ENCODE measurements at regions not wholly inside any gene's neighbourhood (a gene's known extent, or its start where the extent isn't known, plus 50 kb on each side); places are given as distances from the start of the nearest gene placed in this dataset.

GRCh38 chr1:147811273-147811672 lies 50.9 kb upstream of the GJA5 start:
- TF ChIP-seq EP300 (IDR thresholded peaks at IDR 0.05) (no peak), POLR2A (IDR thresholded peaks at IDR 0.05) (no peak), POLR2AphosphoS5 (IDR thresholded peaks at IDR 0.05) (no peak)
- TF ChIP-seq, protein P1, sequence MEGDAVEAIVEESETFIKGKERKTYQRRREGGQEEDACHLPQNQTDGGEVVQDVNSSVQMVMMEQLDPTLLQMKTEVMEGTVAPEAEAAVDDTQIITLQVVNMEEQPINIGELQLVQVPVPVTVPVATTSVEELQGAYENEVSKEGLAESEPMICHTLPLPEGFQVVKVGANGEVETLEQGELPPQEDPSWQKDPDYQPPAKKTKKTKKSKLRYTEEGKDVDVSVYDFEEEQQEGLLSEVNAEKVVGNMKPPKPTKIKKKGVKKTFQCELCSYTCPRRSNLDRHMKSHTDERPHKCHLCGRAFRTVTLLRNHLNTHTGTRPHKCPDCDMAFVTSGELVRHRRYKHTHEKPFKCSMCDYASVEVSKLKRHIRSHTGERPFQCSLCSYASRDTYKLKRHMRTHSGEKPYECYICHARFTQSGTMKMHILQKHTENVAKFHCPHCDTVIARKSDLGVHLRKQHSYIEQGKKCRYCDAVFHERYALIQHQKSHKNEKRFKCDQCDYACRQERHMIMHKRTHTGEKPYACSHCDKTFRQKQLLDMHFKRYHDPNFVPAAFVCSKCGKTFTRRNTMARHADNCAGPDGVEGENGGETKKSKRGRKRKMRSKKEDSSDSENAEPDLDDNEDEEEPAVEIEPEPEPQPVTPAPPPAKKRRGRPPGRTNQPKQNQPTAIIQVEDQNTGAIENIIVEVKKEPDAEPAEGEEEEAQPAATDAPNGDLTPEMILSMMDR (IDR thresholded peaks at IDR 0.05) = no peak
- WGBS, 2 donors (ENCODE audit: low coverage in 1 of 2) = 86% methylated on average over 5 of the region's 5 CpGs; no CpG with 5 or more reads in 1 of the 2 donors
- Histone ChIP-seq H3K4me3 (no peak overlapping the region), H3K9me3 (no peaks in the 10 kb centered on the region), H3K36me3 (no peaks in the 10 kb centered on the region), H3K27me3 (no peaks in the 10 kb centered on the region), H3K27ac (no peak overlapping the region), H3K4me1 (no peaks in the 10 kb centered on the region)
- ATAC-seq = no peak

DNA sequence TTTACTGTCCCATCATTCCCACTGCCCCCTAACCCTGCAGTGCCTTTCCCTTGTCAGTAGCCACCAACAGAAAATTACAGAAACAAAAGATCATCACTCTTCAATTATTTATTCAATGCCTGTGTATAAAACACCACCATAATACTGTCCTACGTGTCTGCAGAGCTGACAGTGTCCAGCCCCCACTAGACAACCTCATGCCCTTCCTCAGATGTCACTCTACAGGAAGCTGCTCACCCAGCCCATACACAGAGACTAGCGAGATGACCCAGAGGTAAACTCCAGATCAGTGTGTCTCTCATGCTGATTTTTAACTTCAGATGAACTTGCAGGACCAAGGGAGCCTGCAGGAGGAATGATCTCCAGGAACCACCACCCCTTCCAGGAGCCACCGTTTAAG lies 51.3 kb upstream of the GJA5 start:
- H3K4me3 ChIP-seq = no peak overlapping the region
- H3K27ac ChIP-seq = no peak overlapping the region
- no peaks in the 10 kb centered on the region for H3K9me3 ChIP-seq
- H3K4me1 ChIP-seq = no peaks in the 10 kb centered on the region
- no peaks in the 10 kb centered on the region for H3K36me3 ChIP-seq
- TF ChIP-seq POLR2AphosphoS5 (IDR thresholded peaks at IDR 0.05) = no peak
- TF ChIP-seq, protein P1 (IDR thresholded peaks at IDR 0.05) = no peak
- no peak for ATAC-seq
- H3K27me3 ChIP-seq = no peaks in the 10 kb centered on the region
- WGBS, 2 donors (ENCODE audit: low coverage in 1 of 2) = 40 to 48% methylated on average over 2 of the region's 3 CpGs

- WGBS, 2 donors (ENCODE audit: low coverage in 1 of 2) = 56 to 85% methylated on average over 2 of the region's 2 CpGs
- Histone ChIP-seq H3K27ac (peak overlapping the region in 2 of 4 donors; percentile 29 to 46), H3K4me1 (no peaks in the 10 kb centered on the region), H3K36me3 (no peaks in the 10 kb centered on the region), H3K4me3 (no peak overlapping the region), H3K27me3 (no peaks in the 10 kb centered on the region), H3K9me3 (no peaks in the 10 kb centered on the region)
- no peak for TF ChIP-seq POLR2A (IDR thresholded peaks at IDR 0.05)
- TF ChIP-seq POLR2AphosphoS5 (IDR thresholded peaks at IDR 0.05) = no peak
- TF ChIP-seq EP300 (IDR thresholded peaks at IDR 0.05) = no peak
- TF ChIP-seq, protein P1 (IDR thresholded peaks at IDR 0.05) = no peak
- peak; percentile 75 for ATAC-seq
Observed at GRCh38 chr1:147812799-147813198, 52.4 kb upstream of the GJA5 start.

- Histone ChIP-seq H3K4me1 (no peaks in the 10 kb centered on the region), H3K36me3 (no peaks in the 10 kb centered on the region), H3K27ac (no peak overlapping the region), H3K27me3 (no peaks in the 10 kb centered on the region), H3K4me3 (no peak overlapping the region), H3K9me3 (no peaks in the 10 kb centered on the region)
- 71% methylated on average over 2 of the region's 2 CpGs; no CpG with 5 or more reads in 1 of the 2 donors for WGBS, 2 donors (ENCODE audit: low coverage in 1 of 2)
- TF ChIP-seq POLR2AphosphoS5 (IDR thresholded peaks at IDR 0.05) (no peak), EP300 (IDR thresholded peaks at IDR 0.05) (no peak), POLR2A (IDR thresholded peaks at IDR 0.05) (no peak)
- TF ChIP-seq, protein P1 (IDR thresholded peaks at IDR 0.05) = no peak
- ATAC-seq = no peak
Observed at GRCh38 chr1:147815503-147815902, 55.1 kb upstream of the GJA5 start.

DNA sequence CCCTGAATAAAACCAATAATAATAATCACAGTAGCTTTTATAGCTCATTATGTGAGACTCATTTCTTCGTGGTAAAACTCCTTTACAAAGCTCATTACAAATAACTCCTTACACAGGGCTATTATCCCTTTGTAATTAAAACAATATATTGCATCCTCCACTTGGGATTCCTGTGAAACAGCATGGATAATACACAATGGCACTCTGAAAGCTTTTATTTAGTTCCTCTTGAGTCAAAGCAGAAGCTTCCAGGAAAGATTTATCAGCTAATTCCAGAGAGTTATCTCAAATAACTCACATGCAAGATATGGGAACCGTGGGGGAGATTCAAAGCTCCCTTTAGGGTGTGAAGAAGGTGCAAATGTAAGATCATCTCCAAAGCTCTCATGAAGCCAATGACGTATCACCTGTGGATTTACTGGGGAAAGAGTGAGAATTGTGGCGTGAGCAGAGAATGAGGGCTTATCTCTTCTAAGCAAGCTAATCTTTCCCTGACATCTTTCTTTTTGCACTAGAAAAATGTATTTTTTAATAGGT lies 60.4 kb upstream of the GJA5 start:
- Histone ChIP-seq H3K27me3 (no peaks in the 10 kb centered on the region), H3K36me3 (no peaks in the 10 kb centered on the region), H3K4me1 (peaks cover 0 to 17% (median 5%) of the 10 kb centered on the region in 3 donors), H3K27ac (peak overlapping the region in 1 of 4 donors; percentile 44), H3K4me3 (no peak overlapping the region), H3K9me3 (no peaks in the 10 kb centered on the region)
- TF ChIP-seq EP300 (IDR thresholded peaks at IDR 0.05) (no peak), POLR2A (IDR thresholded peaks at IDR 0.05) (no peak)
- ATAC-seq = no peak
- 50 to 89% methylated on average over 4 of the region's 4 CpGs for WGBS, 2 donors (ENCODE audit: low coverage in 1 of 2)
